ENCODE measurements at regions not wholly inside any gene's neighbourhood (a gene's known extent, or its start where the extent isn't known, plus 50 kb on each side); places are given as distances from the start of the nearest gene placed in this dataset.
"Not testable (repeated sequence)": the region's sequence is repeated elsewhere in the genome, so short reads cannot be mapped to it uniquely, and the experiment has no call there.

DNA sequence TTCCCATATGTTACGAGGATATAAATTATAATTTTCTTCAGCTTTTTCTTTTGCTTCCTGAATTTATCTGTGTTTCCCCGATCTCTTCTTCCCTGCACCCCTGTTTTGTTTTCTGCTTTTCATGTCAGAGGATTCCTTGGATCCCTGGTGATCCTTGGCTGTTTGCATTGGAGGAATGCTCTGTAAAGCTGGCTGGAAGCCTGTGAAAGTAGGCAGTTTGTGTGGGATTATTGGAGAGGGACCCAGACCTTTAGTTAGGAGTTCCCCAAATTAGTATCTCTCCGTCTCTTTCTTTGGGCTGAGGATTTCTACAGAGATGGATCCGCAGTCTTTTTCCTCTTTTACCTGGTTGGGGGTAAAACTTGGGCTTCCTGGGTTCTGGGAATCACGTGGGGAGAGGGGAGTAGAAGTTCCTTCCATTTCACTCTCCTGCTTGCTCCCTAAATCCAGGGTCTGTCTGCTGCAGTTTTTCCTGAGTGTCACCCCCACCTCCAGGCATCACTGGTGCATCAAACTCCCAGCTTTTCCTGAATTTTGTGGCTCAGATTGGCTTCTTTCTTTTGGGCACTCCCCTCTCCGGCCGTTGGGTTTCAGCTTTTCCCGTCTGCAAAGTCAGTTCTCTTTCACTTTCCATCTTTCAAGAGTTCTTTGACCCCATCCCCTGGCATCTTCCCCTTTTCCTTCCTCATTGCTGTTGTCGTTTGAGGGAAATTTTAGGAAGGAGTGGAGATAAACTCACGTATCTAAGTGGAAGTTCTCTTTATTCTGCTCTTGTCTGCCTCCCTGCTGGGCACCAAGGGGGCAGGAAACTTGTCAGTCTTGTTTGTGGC lies 79.1 kb upstream of the ALX4 start:
- no peak for DNase-seq (ENCODE audit: low spot score)

GRCh38 chr11:44389963-44390605 lies 80.1 kb upstream of the ALX4 start:
- no peak for DNase-seq (ENCODE audit: low spot score)

DNA sequence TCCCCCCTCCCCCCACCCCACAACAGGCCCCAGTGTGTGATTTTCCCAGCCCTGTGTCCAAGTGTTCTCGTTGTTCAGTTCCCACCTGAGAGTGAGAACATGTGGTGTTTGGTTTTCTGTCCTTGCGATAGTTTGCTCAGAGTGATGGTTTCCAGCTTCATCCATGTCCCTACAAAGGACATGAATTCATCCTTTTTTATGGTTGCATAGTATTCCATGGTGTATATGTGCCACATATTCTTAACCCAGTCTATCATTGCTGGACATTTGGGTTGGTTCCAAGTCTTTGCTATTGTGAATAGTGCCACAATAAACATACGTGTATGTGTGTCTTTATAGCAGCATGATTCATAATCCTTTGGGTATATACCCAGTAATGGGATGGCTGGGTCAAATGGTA lies 81.1 kb upstream of the ALX4 start:
- not testable (repeated sequence) for DNase-seq (ENCODE audit: low spot score)

DNA sequence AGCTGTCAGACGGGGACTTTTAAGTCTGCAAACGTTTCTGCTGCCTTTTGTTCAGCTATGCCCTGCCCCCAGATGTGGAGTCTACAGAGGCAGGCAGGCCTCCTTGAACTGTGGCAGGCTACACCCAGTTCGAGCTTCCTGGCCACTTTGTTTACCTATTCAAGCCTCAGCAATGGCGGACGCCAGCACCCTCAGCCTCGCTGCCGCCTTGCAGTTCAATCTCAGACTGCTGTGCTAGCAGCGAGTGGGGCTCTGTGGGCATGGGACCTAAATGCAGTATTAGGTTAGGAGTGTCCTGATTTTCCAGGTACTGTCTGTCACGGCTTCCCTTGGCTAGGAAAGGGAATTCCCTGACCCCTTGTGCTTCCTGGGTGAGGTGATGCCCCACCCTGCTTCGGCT lies 86.8 kb upstream of the ALX4 start:
- DNase-seq (ENCODE audit: low spot score), result not testable (repeated sequence)

DNA sequence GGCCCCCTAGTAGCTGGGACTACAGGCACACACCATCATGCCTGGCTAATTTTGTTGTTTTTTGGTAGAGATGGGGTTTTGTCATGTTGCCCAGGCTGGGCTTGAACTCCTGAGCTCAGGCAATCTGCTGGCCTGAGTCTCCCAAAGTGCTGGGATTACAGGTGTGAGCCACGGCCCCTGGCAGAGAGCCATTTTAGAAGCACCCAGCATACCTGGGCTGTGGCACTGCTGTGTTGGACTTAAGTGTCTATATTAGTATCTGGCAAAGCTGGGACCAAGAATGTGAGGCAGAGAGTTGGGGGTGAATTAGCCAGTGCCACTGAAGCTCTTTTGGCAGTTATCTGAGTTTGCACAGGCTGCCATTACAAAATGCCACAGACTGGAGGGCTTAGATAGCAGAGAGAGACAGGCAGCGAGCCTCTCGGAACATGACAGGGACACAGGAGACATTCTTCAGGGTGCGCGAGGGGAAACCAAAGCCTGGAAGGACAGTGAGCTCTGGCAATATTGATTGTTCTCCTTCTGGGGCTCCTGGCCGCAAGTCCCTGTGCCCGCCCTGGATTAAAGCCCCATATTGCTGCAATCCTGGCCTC lies 87.7 kb upstream of the ALX4 start:
- no peak for DNase-seq (ENCODE audit: low spot score)

- DNase-seq (ENCODE audit: low spot score), result no peak
These were observed 88.5 kb upstream of the ALX4 start for GRCh38 chr11:44398266-44399030.

GRCh38 chr11:44399968-44400367 lies 90.0 kb upstream of the ALX4 start:
- DNase-seq (ENCODE audit: low spot score), result no peak

DNA sequence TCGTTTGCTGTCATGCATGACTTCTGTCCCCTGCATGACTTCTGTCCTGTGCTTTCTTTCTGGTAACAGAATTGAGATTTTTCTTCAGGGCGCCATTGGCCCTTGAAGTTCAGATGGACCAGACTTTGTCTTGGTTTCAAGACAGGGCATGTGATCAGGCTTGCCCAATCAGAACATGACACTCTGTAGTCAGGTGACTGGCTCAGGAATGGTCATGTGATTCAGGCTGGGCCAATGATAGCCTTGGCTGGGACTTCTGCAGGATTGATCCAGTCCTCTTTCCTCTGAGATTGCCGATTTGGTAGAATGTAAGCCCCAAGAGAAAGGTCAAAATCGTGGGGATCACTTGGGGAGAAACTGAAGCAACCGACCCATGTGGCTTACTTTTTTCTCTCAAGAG lies 90.5 kb upstream of the ALX4 start:
- DNase-seq (ENCODE audit: low spot score), result no peak

- no peak for DNase-seq (ENCODE audit: low spot score)
These were observed 92.6 kb upstream of the ALX4 start for GRCh38 chr11:44402466-44403075.

- DNase-seq (ENCODE audit: low spot score), result no peak
These were observed 93.2 kb upstream of the ALX4 start for GRCh38 chr11:44403176-44403575.

DNA sequence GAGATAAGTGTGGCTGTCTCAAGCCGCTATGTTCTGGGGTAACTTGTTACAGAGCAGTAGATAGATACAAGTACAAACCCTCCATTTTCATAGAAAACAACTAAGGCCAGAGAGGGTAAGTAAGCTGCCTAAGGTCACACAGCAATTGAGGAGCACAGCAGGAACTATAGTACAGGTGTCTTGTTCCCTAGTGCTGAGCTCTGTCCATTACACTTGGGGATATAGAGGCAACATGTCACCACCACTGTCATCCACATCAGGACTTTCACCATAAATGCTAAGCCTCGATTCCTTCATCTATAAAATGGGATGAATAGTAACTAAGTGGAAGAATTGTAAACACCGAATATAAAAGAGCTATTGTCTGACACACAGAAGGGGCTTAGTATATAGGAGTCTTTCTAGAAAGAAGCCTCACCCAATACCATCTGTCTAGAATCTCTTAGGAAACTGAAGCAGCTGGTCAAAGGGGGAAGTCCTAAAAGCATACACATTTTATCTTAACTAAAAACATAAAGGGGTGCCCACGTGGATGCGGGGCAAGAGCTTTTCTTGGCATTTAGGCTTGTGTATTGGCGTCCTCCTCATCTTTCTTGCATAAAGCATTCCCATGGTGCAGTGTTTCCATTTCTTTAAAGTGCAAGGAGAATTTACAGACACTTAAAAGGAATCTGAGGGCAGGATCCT lies 93.8 kb upstream of the ALX4 start:
- no peak for DNase-seq (ENCODE audit: low spot score)

DNA sequence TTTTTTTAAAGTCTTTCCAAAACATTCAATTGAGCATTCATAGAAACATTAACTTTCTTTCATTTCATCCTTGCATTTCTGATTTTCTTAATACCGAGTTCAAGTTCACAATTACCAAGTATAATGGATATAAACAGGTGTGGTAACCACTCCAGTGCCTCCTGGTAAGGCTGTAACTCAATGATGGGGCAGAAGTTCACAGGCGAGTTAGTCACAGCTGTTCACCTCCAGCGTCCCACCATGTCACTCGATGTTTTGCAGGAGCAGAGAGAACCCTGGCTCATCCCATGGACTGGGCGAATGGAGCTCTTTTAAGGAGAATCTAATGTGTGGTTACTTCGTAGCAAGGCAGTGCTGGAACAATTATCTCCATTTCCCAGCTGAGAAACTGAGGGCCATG lies 94.4 kb upstream of the ALX4 start:
- no peak for DNase-seq (ENCODE audit: low spot score)

- no peak for DNase-seq (ENCODE audit: low spot score)
These were observed 94.9 kb upstream of the ALX4 start for GRCh38 chr11:44404736-44405395.

GRCh38 chr11:44407211-44407996 lies 97.5 kb upstream of the ALX4 start:
- no peak for DNase-seq (ENCODE audit: low spot score)

GRCh38 chr11:44408141-44408540 lies 98.2 kb upstream of the ALX4 start:
- DNase-seq (ENCODE audit: low spot score), result no peak

- DNase-seq (ENCODE audit: low spot score), result no peak
These were observed 99.0 kb upstream of the ALX4 start for GRCh38 chr11:44408711-44409470.

- DNase-seq (ENCODE audit: low spot score), result no peak
These were observed 99.8 kb upstream of the ALX4 start for GRCh38 chr11:44409558-44410236.

DNA sequence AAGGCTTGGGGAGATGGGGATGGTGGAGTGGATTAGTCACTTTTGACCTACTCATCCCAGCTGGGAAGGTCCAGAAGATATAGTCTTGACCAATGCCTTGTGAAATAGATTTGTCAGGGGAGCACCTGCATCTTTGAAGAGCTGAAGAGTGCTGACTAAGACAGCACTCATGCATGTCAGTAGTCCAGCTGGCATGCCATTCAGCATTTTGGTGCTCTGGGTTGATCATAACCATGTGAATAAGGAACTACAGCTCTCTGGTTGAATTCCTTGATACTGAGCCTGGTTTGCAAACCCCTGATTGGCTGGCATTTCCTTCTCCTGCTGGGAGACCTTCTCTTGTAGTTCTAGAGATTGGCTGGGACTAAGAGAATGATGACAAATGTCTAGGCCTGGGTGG lies 106.8 kb upstream of the ALX4 start:
- DNase-seq (ENCODE audit: low spot score), result no peak
